Ramos (cell line): ENCODE measurements at regions not wholly inside any gene's neighbourhood (a gene's known extent, or its start where the extent isn't known, plus 50 kb on each side); places are given as distances from the start of the nearest gene placed in this dataset.
"Not testable (repeated sequence)": the region's sequence is repeated elsewhere in the genome, so short reads cannot be mapped to it uniquely, and the experiment has no call there.

Experiments
- in situ Hi-C: fragments of 300-500 bp; cut with MboI; formaldehyde crosslinking; loops from one replicate; pipeline ENCODE4 v1.14.3; 2022; ENCODE audit warnings: low sequenced_read_pairs; ENCODE audit not compliant: unreplicated experiment

DNA sequence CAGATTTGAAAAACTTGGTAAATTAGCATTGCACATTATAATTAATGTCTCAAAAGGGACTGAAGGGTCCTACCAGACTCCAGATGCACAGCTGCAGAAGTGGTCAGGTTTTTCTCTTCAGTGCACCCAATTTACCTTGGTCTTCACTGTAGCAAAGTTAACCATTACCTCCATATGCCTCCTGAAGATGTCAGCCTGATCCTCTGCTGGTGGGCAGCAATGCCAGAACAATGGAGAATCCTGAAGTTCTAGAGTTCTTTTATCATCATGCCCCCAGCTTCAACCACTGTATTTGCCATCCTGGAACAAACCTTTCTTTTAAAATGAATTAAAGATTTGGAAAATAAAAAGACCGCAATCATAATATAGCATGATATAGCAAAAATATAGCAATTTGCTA, 1774.8 kb upstream of the CELF4 start:
- in situ Hi-C loops = no loop called here

DNA sequence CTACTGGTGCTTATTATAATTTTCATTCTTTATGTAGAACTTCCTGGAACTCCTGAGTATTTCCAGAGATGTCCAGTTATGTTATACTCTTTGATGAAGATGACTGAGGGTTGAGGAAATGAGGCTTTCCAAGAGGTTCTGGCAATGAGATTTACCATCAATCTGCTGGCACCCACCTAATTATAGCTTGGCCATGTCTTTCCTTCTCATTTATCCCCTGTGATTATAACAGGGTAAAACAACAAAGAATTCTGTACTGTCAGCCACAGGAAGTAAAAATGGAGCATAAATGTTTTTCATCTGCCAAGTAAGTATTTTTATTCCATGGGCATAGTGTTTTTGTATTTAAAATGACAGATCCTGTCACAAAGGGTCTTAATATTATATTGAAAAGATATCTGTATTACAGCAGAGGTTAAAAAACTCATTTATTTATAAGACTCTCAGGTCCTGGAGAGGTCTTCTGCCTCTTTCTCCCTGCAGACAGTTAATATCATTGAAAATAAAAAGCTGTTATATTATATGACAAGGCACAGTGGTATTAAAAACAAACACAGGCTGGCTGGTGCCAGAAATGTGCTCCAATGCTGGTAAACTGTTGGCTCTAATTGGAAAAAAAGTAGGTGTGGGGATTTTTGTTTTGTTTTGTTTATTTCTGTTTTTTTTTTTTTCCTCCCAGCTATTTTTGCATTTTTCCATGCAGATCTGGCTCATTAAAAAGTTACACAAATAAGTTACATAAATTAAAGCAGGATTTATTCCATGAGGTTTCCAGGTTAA, 1764.1 kb upstream of the CELF4 start:
- in situ Hi-C loops = no loop called here

GRCh38 chr18:39326772-39327171, 1761.2 kb upstream of the CELF4 start:
- in situ Hi-C loops = no loop called here

GRCh38 chr18:39325973-39326372, 1760.4 kb upstream of the CELF4 start:
- in situ Hi-C loops = no loop called here

DNA sequence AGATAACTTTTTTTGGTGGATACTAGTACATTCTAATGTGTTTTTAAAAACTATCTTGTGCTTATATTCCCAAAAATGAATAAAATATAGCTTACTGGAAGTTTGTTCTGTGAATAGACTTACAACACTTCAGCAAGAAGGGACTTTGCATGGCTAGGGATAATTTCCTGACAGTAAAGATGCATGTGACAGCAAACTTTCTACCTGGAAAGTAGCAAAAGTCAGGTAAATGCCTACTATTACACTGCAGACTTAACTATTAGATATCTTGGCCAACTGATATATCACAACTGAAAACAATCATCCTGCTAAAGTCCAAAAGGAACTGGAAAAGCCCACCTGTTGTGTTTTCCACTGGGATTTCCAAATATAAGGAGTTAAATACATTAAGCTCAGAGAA, 1753.5 kb upstream of the CELF4 start:
- in situ Hi-C loops = no loop called here

- in situ Hi-C loops = no loop called here
Measured at GRCh38 chr18:39318462-39318861, 1752.9 kb upstream of the CELF4 start.

DNA sequence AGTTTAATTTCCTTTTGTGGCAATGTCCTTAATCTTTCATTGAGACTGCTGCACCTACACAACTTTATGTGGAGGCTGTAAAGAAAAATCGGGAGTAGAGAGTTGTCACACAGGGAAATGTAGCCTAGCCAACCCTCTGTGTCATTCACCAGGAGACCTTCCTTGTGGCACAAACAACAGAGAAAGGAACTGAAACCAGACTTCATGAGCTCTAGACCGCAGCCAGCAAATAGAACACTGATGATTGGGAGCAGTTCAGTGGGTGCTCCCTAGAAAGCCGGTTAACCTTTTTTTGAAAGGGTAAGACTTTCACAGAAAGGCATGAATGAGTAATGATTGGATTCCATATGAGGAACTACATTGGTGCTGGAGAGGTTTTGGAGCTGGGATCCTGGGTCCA, 1752.4 kb upstream of the CELF4 start:
- in situ Hi-C loops = no loop called here

- in situ Hi-C loops = no loop called here
Measured at GRCh38 chr18:39314595-39314994, 1749.0 kb upstream of the CELF4 start.

DNA sequence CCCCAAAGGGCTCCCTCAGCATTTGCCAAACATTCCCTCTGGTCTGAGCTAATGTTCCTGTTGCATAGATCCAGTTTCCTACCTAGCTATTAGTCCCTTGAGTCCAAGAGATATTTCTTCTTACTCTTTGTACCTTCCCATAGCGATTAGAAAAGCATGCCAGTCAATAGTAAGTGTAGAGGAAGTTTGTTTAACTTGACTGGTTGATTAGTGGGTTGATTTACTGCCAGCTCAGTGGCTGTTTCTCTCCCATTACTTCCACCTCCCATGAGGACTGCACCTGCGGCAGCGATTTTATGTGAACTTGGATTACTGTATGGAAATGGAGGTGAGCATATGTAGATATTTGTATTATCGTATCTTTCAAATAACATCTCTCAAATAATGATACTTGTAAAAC, 1748.4 kb upstream of the CELF4 start:
- in situ Hi-C loops = no loop called here

DNA sequence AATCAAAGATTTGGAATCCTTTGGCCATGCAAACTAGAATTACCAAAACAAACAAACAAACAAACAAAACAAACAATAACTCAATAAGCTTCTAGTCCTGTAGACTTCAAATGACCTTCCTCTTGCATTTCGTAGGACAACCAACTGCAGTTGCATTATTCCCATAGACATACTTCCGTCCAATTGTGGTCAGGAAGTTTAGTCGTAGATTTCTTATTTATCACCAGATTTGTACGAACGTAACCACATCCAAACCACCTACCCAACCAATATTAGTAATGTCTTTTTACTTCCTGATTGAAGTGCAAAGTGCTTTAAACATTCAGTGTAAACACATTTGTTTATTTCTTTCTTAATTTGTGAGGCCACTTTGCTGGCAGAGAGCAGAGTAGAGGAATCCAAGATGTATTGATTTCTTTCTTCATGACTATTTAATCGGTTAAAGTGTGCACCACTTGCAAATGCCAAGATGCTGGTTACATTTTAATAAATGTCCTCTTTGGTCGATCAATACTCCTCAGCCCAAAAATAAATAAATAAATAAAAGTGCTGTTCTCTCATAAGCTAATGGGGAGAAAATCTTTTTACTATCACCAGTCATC, 1745.6 kb upstream of the CELF4 start:
- in situ Hi-C loops = no loop called here

GRCh38 chr18:39308931-39309521, 1743.4 kb upstream of the CELF4 start:
- in situ Hi-C loops = not testable (repeated sequence)

DNA sequence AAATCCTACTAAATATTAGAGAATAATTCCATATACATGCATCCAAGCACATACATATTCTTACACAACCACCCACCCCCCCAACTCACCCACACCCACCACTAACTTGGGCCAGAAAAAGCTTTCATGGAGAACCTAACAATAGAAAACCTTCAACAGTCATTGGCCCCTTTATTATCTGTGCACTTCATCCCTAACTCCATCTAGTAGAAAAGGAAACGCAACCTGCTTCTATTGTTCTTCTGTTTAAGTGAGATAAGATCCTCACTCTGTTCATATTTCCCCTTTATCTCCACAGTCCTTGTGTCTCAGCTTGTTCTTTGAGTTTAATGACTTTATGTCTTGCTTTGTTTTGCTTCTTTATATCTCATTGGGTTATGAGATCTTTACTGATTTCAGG, 1740.2 kb upstream of the CELF4 start:
- in situ Hi-C loops = no loop called here

DNA sequence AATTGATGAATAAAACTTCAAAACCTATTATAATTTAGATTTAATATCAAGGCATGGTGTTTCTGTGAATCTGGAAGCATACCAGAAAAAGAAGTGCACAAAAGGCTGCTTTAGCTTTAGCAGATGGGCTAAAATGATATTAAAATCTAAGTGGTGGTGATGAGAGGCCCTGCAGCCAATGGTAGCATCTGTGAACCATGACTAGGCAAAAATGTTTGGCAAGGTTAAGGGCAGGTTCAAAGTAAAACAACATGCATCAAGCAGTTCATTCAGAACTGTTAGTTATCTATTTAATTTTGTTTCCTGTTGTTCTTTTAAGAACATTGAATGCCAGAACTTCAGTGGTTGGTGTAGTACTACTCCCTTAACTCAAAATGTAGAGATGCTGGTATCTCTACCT, 1736.9 kb upstream of the CELF4 start:
- in situ Hi-C loops = no loop called here

DNA sequence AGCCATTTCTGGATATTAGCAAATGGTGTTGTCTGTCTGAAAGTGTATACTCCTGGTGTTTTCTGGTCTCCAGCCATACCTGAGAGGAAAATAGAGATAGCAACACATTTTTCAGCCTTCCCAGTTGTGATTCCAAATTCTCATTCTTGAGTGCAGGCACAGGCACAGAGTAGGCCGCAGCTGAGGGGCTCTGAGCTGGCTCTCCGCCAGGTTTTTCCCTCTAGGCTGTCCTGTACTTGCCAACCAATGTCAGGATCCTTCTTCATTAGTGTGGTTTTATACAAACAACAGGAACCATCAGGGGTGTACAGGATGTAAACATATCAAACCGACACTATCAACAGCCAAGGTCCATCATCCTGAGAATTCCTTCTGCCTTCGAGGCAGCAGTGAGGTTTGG, 1733.6 kb upstream of the CELF4 start:
- in situ Hi-C loops = no loop called here

- in situ Hi-C loops = no loop called here
Measured at GRCh38 chr18:39297225-39297624, 1731.6 kb upstream of the CELF4 start.

DNA sequence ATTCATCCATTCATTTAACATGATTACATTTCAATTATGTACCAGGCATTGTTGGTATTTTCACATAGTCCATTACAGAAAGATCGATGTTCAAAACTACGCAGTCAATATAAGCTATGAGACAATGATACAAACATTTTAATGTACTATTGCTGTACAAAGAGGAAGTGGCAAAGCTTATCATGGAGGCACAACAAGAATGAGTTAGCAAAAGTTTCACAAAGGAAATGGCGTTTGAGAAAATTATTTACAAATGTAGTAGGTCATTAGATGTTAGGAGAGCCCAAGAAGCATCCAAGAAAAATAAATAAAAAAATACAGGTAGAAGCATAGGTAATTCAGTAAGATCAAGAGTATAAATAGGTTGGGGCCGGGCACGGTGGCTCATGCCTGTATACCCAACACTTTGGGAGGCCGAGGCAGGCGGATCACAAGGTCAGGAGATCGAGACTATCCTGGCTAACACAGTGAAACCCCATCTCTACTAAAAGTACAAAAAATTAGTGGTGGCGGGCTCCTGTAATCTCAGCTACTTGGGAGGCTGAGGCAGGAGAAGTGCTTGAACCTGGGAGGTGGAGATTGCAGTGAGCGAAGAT, 1730.8 kb upstream of the CELF4 start:
- in situ Hi-C loops = no loop called here

- in situ Hi-C loops = no loop called here
Measured at GRCh38 chr18:39276764-39277163, 1711.2 kb upstream of the CELF4 start.

DNA sequence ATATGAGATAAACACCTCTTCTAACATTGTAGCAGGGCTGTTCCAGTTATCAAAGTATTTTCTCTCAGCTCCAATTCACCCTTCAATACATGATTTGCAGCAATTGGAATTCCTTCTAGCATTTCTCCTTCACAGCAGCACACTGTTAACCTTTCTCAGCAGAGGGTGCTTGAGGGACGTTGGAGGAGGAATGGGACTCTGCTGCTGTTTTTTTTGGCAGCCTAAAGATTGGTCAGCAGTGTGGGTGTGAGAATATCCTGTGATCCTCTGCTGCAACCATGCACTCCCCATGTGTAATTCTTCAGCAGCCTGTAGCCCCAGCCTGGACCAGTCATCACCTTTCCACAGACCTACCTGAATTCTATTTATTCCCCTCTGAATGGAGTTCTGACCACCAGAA, 1708.9 kb upstream of the CELF4 start:
- in situ Hi-C loops = no loop called here

DNA sequence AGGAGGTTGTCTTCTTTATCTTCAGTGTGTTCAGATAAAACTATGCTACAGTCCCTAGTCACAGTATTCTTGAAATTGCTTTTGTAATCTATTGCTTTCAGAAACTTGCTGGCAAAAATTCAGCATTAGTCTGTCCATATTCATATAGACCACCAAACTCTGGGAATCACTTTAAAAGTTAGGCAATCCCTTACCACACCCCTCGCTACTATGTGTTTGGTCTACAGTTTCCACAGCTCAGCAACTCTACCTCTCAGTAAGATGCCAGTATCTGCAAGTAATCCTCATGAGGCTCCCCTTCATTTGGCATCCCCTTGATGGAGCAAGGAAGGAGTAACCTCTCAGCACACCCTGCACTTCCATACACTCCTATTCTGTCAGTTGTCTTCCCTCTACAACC, 1706.6 kb upstream of the CELF4 start:
- in situ Hi-C loops = no loop called here

GRCh38 chr18:39271654-39272053, 1706.1 kb upstream of the CELF4 start:
- in situ Hi-C loops = no loop called here

DNA sequence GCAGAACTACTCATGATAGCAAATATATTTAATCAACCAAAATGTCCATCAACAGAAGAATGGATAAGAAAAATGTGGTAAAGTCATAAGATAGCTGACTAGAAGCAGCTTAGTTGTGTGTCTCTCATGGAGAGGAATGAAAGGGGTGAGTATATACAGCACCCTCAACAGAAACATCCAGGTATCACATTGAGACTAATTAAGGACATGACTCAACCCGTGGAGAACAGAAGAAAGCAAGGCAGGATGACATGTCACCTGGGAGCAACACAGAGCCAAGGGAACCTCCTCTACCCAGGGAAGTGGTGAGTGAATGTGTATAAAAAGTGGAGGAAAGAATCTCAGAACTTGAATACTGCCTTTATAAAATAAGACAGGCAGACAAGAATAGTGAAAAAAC, 1695.0 kb upstream of the CELF4 start:
- in situ Hi-C loops = no loop called here
